Mononuclear cell (primary cell): ENCODE measurements at regions not wholly inside any gene's neighbourhood (a gene's known extent, or its start where the extent isn't known, plus 50 kb on each side); places are given as distances from the start of the nearest gene placed in this dataset.
"Not testable (repeated sequence)": the region's sequence is repeated elsewhere in the genome, so short reads cannot be mapped to it uniquely, and the experiment has no call there.

Experiments
- H3K27me3 ChIP-seq: 2 replicates; pipeline ENCODE4 v1.6.0; 2011; ENCODE audit warnings: low read length, control low read depth; ENCODE audit not compliant: insufficient read depth
- H3K4me1 ChIP-seq: 2 replicates; pipeline ENCODE4 v1.5.1; 2011; ENCODE audit warnings: mild to moderate bottlenecking, low read length, control low read depth; ENCODE audit not compliant: insufficient read depth
- H3K4me3 ChIP-seq: 2 replicates; pipeline ENCODE4 v1.5.1; 2011; ENCODE audit warnings: mild to moderate bottlenecking, low read length, moderate library complexity
- H3K9me3 ChIP-seq: 2 replicates; pipeline ENCODE4 v1.5.1; 2011; ENCODE audit warnings: low read depth, mild to moderate bottlenecking, control low read depth, low read length

- not testable (repeated sequence) for H3K4me1 ChIP-seq, H3K4me3 ChIP-seq, H3K27me3 ChIP-seq
- H3K9me3 ChIP-seq: peaks cover 100% of the 10 kb centered on the region
Observed at GRCh38 chr22:10723966-10724365, 4804.0 kb upstream of the OR11H1 start.

DNA sequence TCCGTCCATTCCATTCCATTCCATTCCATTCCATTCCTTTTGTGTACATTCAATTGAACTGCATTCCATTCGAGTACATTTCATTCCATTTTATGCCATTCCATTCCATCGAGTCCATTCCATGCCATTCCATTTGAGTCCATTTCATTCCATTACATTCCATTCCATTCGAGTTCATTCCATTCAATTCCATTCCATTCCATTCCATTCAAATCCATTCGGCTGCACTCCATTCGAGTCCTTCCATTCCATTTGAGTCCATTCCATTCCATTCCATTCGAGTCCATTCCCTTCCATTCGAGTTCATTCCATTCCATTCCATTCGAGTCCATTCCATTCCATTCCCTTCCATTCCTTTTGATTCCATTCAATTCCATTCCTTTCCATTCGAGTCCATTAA is 4800.6 kb upstream of the OR11H1 start:
- Histone ChIP-seq H3K4me3 (no peak overlapping the region), H3K9me3 (peaks cover 88% of the 10 kb centered on the region)

GRCh38 chr22:10729979-10730378 is 4798.0 kb upstream of the OR11H1 start:
- H3K9me3 ChIP-seq: peaks cover 62% of the 10 kb centered on the region
- not testable (repeated sequence) for H3K4me3 ChIP-seq, H3K27me3 ChIP-seq, H3K4me1 ChIP-seq

More for the DNA sequence above, 4800.6 kb upstream of the OR11H1 start:
- H3K27me3 ChIP-seq: no peaks in the 10 kb centered on the region
- no peaks in the 10 kb centered on the region for H3K4me1 ChIP-seq

GRCh38 chr22:10730706-10731105 is 4797.3 kb upstream of the OR11H1 start:
- not testable (repeated sequence) for H3K4me1 ChIP-seq, H3K27me3 ChIP-seq
- peaks cover 61% of the 10 kb centered on the region for H3K9me3 ChIP-seq

DNA sequence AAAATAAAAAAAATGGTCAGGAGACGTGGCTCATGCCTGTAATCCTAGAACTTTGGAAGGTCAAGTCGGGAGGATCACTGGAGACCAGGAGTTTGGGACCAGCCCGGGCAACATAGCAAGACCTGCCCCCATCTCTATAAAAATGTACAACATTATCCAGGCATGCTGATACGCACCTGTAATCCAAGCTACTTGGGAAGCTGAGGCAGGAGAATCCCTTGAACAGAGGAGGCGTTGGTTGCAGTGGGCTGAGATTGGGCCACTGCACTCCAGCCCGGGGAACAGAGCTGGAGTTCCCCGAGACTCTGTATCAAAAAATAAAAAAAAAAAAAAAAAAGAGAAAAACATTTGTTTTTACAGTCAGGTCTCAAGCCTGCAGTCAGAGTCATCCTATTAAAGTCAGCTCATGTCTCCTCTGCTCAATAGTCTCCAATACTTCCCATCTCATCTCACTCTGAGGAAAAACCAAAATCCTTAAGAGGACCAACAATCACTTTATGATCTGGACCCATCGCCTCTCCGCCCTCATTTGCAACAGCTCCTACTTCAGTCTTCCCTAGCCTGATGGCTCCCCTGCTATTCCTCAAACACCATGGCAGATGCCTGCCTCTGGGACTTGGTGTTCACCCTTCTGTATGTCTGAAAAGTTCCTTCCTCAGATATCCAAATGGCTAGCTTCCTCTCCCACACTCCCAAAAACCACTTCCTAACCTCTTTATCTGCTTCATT is 4796.6 kb upstream of the OR11H1 start:
- peaks cover 55% of the 10 kb centered on the region for H3K9me3 ChIP-seq
- H3K4me1 ChIP-seq, H3K27me3 ChIP-seq, H3K4me3 ChIP-seq: not testable (repeated sequence)

More at GRCh38 chr22:10730706-10731105, 4797.3 kb upstream of the OR11H1 start:
- not testable (repeated sequence) for H3K4me3 ChIP-seq

DNA sequence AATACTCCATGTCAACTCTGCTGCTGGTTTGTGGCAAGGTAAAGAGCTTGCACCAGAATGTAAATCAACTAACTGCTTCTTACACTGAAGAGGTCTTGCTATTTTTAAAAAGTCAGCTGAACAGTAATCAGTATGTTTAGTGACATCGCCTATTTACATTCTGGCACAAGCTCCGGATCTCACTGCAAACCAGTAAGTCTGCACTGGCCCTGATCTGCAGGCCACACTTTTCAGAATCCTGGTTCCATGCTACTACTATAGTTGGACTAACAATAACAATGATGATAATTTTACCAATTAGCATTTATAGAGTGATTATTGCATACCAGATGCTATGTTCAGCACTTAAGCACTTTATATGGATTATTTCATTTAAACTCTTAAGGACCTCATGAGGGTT is 4792.9 kb upstream of the OR11H1 start:
- H3K27me3 ChIP-seq, H3K4me3 ChIP-seq, H3K4me1 ChIP-seq: not testable (repeated sequence)
- peaks cover 18% of the 10 kb centered on the region for H3K9me3 ChIP-seq

- H3K27me3 ChIP-seq, H3K4me1 ChIP-seq, H3K4me3 ChIP-seq, H3K9me3 ChIP-seq: not testable (repeated sequence)
Observed at GRCh38 chr22:10736879-10737278, 4791.1 kb upstream of the OR11H1 start.

GRCh38 chr22:10737931-10738330 is 4790.1 kb upstream of the OR11H1 start:
- H3K4me3 ChIP-seq, H3K4me1 ChIP-seq, H3K27me3 ChIP-seq, H3K9me3 ChIP-seq: not testable (repeated sequence)

DNA sequence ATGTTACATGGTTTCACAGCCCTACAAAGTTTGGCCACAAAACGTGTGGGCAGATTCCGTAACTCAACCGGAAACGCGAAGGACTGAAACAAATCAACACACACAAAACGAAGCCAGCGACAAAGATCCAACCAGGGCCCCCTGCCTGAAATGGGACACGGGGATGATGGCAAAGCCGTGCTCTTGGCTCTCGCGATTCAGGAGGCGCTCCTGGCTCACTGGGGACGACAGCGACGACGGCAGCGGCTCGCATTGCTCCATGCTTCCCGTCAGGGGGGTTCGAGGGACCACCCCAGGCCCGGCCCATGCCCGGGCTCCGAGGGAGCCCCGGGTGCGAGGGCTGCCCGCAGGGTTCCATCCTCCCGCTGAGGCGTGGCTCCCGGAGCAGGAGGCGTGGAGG is 4786.8 kb upstream of the OR11H1 start:
- Histone ChIP-seq H3K27me3 (no peaks in the 10 kb centered on the region), H3K4me3 (no peak overlapping the region), H3K9me3 (no peaks in the 10 kb centered on the region), H3K4me1 (no peaks in the 10 kb centered on the region)

GRCh38 chr22:10741776-10742630 is 4786.0 kb upstream of the OR11H1 start:
- not testable (repeated sequence) for H3K4me1 ChIP-seq, H3K9me3 ChIP-seq, H3K27me3 ChIP-seq, H3K4me3 ChIP-seq

GRCh38 chr22:10746382-10746781 is 4781.6 kb upstream of the OR11H1 start:
- H3K9me3 ChIP-seq, H3K4me3 ChIP-seq, H3K4me1 ChIP-seq, H3K27me3 ChIP-seq: not testable (repeated sequence)

DNA sequence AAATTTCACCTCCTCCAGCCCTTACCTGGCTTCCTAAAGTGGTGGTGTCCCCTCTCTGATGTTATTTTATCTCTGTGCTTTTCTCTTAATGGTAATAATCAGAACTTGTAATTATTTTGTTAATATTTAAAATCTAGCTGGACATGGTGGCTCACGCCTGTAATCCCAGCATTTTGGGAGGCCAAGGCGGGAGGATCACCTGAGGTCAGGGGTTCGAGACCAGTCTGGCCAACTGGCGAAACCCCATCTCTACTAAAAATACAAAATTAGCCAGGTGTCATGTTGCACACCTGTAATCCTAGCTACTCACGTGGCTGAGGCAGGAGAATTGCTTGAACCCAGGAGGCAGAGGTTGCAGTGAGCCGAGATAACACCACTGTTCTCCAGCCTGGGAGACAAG is 4780.8 kb upstream of the OR11H1 start:
- H3K4me1 ChIP-seq, H3K4me3 ChIP-seq, H3K9me3 ChIP-seq, H3K27me3 ChIP-seq: not testable (repeated sequence)

GRCh38 chr22:10748751-10749150 is 4779.2 kb upstream of the OR11H1 start:
- not testable (repeated sequence) for H3K4me3 ChIP-seq, H3K4me1 ChIP-seq, H3K9me3 ChIP-seq, H3K27me3 ChIP-seq

DNA sequence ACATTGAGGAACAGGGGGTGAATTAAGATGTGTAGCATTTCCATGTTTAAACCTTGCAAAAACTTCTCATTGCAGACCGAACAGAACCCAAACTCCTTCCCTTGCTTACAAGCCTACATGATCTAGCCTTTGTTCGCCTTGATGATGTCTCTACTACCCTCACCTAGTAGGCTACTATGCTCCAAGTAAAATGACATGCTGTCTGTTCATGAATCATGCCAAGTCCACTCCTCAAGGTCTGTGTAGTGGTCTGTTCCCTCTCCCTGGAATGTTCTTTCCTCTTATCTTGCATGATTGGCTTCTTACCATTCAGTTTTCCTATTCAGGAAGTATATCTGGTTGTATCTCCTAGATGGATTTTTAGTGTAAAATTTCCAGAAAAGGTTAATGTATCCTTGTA is 4778.6 kb upstream of the OR11H1 start:
- not testable (repeated sequence) for H3K4me3 ChIP-seq, H3K4me1 ChIP-seq, H3K27me3 ChIP-seq, H3K9me3 ChIP-seq

DNA sequence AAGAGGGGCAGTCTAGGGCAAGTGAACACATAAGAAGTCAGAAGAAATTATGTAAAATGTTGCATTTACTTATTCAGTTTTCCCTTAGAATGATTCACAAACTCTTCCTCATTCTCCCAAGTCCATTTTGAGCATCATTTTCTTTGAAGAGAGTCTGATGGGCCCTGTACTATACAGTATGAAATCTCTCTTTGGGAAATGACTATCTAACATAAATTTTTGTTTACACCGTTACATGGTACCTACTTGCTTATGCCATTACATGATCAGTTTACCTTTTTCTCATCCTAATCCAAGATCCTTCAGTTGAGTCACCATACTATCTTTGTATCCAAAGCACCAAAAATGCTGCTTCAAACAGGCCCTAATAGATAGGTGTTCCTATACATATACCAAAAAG is 4774.4 kb upstream of the OR11H1 start:
- H3K4me1 ChIP-seq, H3K4me3 ChIP-seq, H3K27me3 ChIP-seq: not testable (repeated sequence)
- H3K9me3 ChIP-seq: peaks cover 11% of the 10 kb centered on the region

DNA sequence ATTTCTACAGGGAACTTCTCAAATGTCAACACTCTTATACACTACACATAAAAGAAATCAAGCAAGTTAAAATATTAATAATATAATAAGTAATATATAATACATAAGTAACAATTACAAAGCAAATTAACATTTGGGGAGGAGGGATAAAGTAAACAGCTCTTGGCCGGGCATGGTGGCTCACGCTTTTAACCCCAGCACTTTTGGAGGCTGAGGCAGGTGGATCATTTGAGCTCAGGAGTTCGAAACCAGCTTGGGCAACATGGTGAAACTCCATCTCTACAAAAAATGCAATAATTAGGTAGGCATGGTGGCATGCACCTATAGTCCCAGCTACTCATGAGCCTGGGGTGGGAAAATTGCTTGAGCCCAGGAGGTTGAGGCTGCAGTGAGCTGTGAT is 4772.6 kb upstream of the OR11H1 start:
- H3K9me3 ChIP-seq: peaks cover 11% of the 10 kb centered on the region
- not testable (repeated sequence) for H3K27me3 ChIP-seq, H3K4me3 ChIP-seq, H3K4me1 ChIP-seq
